ENCODE measurements at regions not wholly inside any gene's neighbourhood (a gene's known extent, or its start where the extent isn't known, plus 50 kb on each side); places are given as distances from the start of the nearest gene placed in this dataset.
"Not testable (repeated sequence)": the region's sequence is repeated elsewhere in the genome, so short reads cannot be mapped to it uniquely, and the experiment has no call there.

DNA sequence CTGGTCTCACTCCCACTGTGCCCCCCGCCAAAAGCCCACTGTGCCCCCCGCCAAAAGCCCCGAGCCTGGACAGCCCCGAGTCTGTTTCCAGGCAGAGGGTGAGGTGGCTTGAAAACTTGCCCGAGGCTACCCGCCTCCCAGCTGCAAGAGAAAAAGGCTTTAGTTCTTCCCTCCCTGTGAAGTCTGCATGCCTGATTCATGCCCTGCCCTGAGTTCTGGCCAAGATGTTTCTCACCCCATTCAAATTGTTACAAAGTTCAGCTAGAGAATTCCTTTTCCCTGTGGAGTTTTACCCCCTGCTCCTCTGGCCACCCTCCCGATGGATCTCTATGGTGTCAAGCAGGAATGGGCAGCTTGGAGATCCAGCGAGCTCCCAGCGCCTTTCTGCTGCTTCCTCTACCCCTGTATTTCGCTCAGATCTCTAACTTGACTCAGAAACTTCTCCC lies 298.8 kb upstream of the MAP3K7 start:
- no peak for DNase-seq

DNA sequence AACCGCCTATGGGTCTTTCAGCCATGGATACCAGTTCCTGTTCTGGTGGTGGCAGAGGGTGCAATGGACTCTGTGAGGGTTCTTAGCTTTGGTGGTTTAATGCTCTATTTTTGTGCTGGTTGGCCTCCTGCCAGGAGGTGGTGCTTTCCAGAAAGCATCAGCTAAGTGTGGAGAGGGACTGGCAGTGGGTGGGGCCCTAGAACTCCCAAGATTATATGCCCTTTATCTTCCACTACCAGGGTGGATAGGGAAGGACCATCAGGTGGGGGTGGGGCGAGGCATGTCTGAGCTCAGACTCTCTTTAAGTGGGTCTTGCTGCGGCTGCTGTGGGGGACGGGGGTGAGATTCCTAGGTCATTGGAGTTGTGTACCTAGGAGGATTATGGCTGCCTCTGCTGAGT lies 298.3 kb upstream of the MAP3K7 start:
- DNase-seq, result not testable (repeated sequence)

DNA sequence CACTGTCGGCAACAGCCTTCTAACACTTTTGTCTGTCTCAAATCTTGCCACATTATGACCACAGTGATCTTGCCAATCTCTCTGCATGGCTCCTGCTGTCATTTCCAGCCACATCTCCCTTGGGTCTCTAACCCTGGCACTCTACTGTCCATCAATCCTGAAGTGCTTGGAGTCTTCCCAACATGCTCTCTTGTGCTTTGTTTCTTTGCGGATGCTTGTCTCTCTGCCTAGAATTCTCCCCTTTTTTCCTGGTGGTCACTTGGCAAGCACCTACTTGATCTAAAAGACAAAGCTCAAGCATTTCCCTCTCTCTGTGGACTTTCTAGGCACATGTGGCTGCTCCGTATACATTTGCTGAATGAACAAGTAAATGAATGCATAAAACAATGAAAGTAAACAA lies 290.7 kb upstream of the MAP3K7 start:
- no peak for DNase-seq

DNA sequence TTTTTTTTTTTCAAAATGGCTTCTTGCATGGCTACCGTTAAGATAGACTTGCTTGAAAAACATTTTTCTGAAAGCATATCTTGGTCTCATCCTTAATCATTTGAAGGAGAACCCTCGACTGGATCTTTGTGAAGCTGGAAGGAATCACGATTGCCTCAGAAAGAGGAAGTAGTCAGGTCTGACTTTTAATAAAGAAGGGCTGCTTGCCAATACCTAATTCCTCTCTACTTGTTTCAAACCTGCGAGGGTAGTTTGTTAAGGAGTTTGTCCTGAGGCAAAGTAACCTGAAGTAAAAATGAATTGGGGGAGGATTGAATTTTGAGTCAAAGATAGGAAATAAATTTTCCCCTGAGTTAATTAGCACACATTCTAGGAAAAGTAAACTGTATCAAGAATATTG lies 288.1 kb upstream of the MAP3K7 start:
- DNase-seq, result no peak

GRCh38 chr6:90872981-90873380 lies 286.1 kb upstream of the MAP3K7 start:
- no peak for DNase-seq

- DNase-seq, result no peak
Observed at GRCh38 chr6:90870561-90870960, 283.7 kb upstream of the MAP3K7 start.

- no peak for DNase-seq
Observed at GRCh38 chr6:90868656-90869055, 281.8 kb upstream of the MAP3K7 start.

DNA sequence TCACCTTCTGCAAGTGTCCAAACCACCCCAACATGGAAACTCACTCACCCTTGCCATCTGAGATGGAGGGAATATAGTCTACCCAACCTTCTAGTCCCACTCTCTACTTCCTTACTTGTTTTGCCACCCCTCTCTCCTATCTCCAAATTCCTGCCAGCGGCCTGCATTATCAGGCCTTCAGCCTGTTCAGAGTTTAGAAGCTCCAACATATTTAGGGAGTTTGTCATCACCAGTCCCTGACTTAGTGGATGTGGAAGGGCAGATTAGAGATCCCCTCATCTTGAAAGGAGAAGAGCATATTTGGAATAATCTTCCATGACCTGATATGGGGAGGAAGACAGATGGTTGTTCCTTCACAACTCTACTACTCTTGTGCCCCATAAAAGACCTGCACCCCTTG lies 281.4 kb upstream of the MAP3K7 start:
- no peak for DNase-seq

- DNase-seq, result no peak
Observed at GRCh38 chr6:90865513-90865912, 278.6 kb upstream of the MAP3K7 start.

GRCh38 chr6:90863043-90863442 lies 276.2 kb upstream of the MAP3K7 start:
- no peak for DNase-seq

DNA sequence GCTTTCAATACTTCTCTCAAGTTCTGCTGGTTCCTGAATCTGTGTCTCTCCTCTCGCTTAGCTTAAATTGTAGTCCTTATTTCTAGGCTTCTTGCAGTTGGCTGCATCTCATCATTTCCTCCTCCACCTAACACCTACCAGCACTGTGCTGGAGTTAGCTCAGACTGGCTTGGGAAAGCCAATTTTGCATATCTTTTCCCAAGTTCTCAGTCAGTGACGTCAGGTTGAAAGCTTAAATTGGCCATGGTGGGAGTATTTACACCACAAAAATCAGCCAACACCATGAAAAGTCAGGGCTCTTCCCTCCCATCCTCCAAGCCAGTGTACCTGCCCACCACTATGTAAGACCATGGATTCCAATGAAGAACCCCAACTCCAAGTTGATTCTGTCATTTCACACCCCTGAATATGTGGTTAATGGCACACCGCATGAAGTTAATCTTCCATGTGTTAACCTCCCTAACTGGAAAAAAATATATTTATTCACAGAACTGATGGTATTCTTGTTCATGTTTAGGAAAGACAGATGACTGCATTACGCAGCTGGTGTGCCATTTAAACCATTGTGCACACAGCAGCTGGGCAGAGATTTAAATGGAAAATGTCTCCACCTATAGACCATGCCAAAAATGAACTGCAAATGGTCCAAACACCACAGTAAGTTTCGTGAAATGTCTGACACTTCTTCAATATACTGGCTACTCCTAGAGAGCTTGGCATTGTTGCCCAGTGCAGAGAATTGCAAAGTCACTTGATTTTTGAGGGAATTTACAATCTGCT lies 274.1 kb upstream of the MAP3K7 start:
- no peak for DNase-seq

DNA sequence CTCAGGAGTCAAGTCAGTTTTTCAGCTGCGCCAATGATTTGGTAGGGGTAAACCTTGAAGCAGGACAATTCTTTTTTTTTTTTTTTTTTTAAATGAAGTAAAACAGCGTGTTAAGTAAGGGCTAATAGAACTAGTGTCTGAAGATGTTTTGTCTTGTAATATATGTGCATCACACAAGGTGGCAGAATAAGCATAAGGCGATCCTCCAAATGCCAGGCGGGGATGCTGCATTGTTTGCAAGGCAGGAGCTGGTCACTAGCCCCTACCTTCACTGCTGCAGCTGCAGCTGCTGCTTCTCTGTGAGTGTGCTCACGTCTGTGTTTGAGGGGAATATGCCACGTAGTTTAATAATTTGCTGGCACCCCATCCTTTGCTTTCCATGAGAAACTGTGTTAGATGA lies 272.7 kb upstream of the MAP3K7 start:
- DNase-seq, result no peak

- DNase-seq, result no peak
Observed at GRCh38 chr6:90859056-90859455, 272.2 kb upstream of the MAP3K7 start.

- DNase-seq, result no peak
Observed at GRCh38 chr6:90849686-90850085, 262.8 kb upstream of the MAP3K7 start.

DNA sequence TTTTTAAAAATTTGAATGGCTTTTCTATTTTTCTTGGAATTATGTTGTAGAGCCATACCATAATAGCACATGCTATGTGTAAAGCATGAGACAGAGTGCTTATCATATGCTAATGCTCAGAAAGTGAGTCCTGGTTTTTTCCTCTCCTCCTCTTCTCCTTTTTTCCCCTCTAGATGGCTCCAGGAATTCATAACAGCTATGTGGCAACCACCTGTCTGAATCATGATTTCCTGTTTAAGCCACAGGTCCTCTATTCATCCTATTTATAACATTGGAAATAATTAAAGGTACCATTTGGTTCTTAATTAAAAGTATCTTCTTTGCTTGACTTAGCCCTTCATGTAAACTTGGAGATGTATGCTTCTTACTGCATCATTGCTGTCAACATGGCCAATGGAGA lies 260.0 kb upstream of the MAP3K7 start:
- DNase-seq, result no peak

DNA sequence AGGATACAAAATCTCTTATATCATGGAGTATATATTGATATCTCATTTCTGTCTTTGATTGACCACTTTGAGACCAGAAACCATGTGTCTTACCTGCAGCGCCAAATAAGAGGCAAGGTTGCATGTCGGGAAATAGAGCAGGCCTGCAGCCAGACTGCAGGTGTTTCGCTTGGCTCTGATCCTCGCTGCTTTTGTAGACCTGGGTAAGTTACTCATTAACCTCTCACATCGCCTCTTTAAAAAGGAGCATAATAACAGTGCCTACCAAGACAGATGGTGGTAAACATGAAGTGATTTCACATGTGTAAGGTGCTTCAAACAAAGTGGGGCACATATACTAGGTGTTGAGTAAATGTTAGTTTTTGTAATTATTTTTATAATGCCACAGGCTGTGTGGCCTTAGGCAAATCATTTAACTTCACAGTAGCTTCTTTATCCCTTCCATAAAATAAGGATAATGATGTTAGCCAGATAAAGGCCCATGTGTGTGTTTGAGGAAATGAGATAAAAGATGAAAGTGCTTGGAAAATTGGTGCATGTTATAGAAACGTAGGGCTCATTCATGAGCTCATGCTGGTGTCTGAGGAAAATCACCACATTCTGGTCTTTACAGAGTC lies 248.8 kb upstream of the MAP3K7 start:
- no peak for DNase-seq

DNA sequence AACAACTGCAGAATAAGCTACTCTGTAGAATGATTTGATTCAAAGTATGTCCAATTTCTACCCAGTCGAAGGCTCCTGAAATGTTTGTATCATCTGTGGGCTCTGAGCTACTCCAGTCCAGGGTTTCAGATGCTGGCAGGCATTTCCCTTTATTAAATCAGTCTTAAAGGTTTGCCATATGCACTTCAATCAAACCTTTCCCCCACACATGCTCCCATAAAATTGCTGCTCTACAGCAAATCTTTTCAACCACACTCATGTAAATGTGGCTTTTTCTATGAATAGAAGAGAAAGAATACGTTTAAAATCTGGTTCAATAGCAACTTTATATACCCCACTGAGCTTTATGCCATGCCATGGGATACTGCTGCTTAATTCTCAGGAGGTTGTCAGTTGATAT lies 242.4 kb upstream of the MAP3K7 start:
- no peak for DNase-seq

- DNase-seq, result no peak
Observed at GRCh38 chr6:90820436-90820835, 233.6 kb upstream of the MAP3K7 start.

- DNase-seq, result no peak
Observed at GRCh38 chr6:90819483-90819882, 232.6 kb upstream of the MAP3K7 start.

DNA sequence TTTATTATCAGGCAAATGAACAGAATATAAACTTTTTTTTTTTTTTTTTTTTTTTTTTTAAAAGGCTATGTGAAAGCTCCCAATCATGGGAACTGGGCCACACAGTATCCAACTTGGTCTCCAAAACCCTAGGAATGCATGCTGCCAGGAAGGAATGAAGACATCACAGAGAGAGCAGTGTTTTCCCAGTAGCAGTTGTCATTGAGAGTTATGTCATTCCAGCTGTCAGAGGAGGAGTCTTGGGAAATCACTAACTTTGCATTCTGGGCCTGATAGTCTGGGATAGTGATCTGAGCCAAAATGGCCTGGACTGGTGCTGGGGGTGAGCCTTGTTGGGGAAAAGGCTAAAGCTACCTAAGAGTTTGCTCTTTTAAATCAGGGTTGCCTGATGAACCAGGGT lies 231.3 kb upstream of the MAP3K7 start:
- DNase-seq, result no peak

DNA sequence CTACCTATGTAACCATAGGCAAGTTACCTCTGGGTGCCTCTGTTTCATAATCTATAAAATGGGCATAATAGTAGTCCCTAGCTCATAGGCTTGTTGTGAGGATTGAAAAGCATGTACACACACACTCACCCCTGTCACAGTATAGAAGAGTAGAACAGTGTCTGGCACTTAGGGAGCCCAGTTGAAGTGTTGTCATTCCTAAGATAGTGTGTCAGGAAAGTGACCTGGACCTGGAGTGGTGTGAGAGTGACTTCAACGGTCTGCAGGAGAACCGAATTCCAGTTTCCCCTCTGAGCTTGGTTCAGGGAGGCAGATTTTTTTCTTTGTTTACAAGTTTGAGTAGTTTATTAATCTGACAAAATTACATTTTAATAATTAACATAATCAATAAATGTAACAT lies 229.9 kb upstream of the MAP3K7 start:
- DNase-seq, result no peak

GRCh38 chr6:90811596-90812226 lies 224.8 kb upstream of the MAP3K7 start:
- no peak for DNase-seq

- DNase-seq, result no peak
Observed at GRCh38 chr6:90809035-90809434, 222.2 kb upstream of the MAP3K7 start.
